ENCODE measurements at regions not wholly inside any gene's neighbourhood (a gene's known extent, or its start where the extent isn't known, plus 50 kb on each side); places are given as distances from the start of the nearest gene placed in this dataset.

GRCh38 chr16:35664091-35664693 lies 2204.8 kb downstream of the TP53TG3F start:
- no peak overlapping the region for H3K27ac ChIP-seq (ENCODE audit: low read depth, low read length)
- no peak for DNase-seq (ENCODE audit: low read depth, low spot score)
- no peak for TF ChIP-seq CTCF (IDR thresholded peaks at IDR 0.05; ENCODE audit: low read depth, low read length)
- ChIA-PET POLR2A (no interaction called here), CTCF (no interaction called here)
- no peak overlapping the region for H3K4me3 ChIP-seq (ENCODE audit: low read depth, low read length)
- no peaks in the 10 kb centered on the region for H3K27me3 ChIP-seq (ENCODE audit: control insufficient read depth, insufficient read depth, low read length)
- peaks cover 7% of the 10 kb centered on the region; the same call in 1 of the 2 replicates for H3K9me3 ChIP-seq (ENCODE audit: control insufficient read depth, insufficient read depth, low read length)

DNA sequence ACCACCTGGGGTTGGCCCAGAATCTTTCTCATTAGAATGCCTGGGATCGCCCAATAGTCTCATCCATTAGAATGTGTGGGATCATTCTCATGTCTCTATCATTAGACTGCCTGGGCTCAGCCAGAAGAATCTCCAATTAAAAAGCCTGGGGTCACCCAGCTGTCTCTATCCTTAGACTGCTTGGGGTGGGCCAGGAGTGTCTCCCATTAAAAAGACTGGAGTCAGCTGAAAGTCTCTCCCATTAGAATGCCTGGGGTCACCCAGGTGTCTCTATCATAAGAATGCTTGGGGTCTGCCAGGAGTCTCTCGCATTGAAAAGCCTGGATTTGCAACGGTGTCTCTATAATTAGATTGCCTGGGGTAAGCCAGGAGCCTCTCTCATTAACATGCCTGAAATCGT lies 2225.7 kb downstream of the TP53TG3F start:
- CTCF ChIA-PET = no interaction called here
- Histone ChIP-seq H3K9me3 (ENCODE audit: control insufficient read depth, insufficient read depth, low read length) (peaks cover 42% of the 10 kb centered on the region; the same call in 1 of the 2 replicates), H3K4me3 (ENCODE audit: low read depth, low read length) (no peak overlapping the region), H3K27me3 (ENCODE audit: control insufficient read depth, insufficient read depth, low read length) (no peaks in the 10 kb centered on the region), H3K27ac (ENCODE audit: low read depth, low read length) (no peak overlapping the region)
- POLR2A ChIA-PET = no interaction called here
- no peak for DNase-seq (ENCODE audit: low read depth, low spot score)
- no peak for TF ChIP-seq CTCF (IDR thresholded peaks at IDR 0.05; ENCODE audit: low read depth, low read length)

DNA sequence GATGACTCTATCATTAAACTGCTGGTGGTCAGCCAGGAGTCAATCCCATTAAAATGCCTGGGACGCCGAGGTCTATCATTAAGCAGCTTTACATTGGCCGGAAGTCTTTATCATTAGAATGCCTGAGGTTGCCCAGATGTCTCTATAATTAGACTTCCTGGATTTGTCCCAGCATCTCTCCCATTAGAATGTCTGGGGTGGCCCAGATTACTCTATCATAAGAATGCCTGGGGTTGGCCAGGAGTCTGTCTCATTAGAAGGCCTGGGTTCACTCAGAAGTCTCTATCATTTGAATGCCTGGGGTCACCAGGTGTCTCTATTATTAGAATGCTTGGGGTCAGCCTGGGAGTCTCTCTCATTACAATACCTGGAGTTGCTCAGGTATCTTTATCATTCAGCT lies 2227.2 kb downstream of the TP53TG3F start:
- Histone ChIP-seq H3K4me3 (ENCODE audit: low read depth, low read length) (no peak overlapping the region), H3K27me3 (ENCODE audit: control insufficient read depth, insufficient read depth, low read length) (no peaks in the 10 kb centered on the region), H3K9me3 (ENCODE audit: control insufficient read depth, insufficient read depth, low read length) (peaks cover 46% of the 10 kb centered on the region; the same call in 1 of the 2 replicates), H3K27ac (ENCODE audit: low read depth, low read length) (no peak overlapping the region)
- ChIA-PET POLR2A (no interaction called here), CTCF (no interaction called here)
- no peak for DNase-seq (ENCODE audit: low read depth, low spot score)
- no peak for TF ChIP-seq CTCF (IDR thresholded peaks at IDR 0.05; ENCODE audit: low read depth, low read length)

- Histone ChIP-seq H3K27me3 (ENCODE audit: control insufficient read depth, insufficient read depth, low read length) (no peaks in the 10 kb centered on the region), H3K9me3 (ENCODE audit: control insufficient read depth, insufficient read depth, low read length) (peaks cover 46% of the 10 kb centered on the region; the same call in 1 of the 2 replicates), H3K4me3 (ENCODE audit: low read depth, low read length) (no peak overlapping the region), H3K27ac (ENCODE audit: low read depth, low read length) (no peak overlapping the region)
- ChIA-PET POLR2A (no interaction called here), CTCF (no interaction called here)
- TF ChIP-seq CTCF (IDR thresholded peaks at IDR 0.05; ENCODE audit: low read depth, low read length) = no peak
- no peak for DNase-seq (ENCODE audit: low read depth, low spot score)
Observed at GRCh38 chr16:35687071-35687470, 2227.7 kb downstream of the TP53TG3F start.

DNA sequence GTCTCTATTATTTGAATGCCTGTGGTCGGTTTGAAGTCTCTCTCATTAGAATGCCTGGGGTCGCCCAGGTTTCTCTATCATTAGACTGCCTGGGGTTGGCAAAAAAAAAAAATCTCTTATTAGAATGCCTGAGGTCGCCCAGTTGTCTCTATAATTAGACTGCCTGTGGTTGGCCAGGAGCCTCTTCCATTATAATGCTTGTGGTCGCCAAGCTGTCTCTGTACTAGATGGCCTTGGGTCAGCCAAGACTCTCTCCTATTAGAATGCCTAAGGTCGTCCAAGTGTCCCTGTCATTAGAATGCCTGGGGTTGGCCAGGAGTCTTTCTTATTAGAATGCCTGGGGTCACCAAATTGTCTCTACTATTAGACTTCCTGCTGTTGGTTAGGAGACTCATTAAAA lies 2228.4 kb downstream of the TP53TG3F start:
- no peaks in the 10 kb centered on the region for H3K27me3 ChIP-seq (ENCODE audit: control insufficient read depth, insufficient read depth, low read length)
- ChIA-PET POLR2A (no interaction called here), CTCF (no interaction called here)
- peaks cover 52% of the 10 kb centered on the region; the same call in 1 of the 2 replicates for H3K9me3 ChIP-seq (ENCODE audit: control insufficient read depth, insufficient read depth, low read length)
- H3K27ac ChIP-seq (ENCODE audit: low read depth, low read length) = no peak overlapping the region
- no peak for TF ChIP-seq CTCF (IDR thresholded peaks at IDR 0.05; ENCODE audit: low read depth, low read length)
- no peak for DNase-seq (ENCODE audit: low read depth, low spot score)
- no peak overlapping the region for H3K4me3 ChIP-seq (ENCODE audit: low read depth, low read length)
